ENCODE measurements at regions not wholly inside any gene's neighbourhood (a gene's known extent, or its start where the extent isn't known, plus 50 kb on each side); places are given as distances from the start of the nearest gene placed in this dataset.

DNA sequence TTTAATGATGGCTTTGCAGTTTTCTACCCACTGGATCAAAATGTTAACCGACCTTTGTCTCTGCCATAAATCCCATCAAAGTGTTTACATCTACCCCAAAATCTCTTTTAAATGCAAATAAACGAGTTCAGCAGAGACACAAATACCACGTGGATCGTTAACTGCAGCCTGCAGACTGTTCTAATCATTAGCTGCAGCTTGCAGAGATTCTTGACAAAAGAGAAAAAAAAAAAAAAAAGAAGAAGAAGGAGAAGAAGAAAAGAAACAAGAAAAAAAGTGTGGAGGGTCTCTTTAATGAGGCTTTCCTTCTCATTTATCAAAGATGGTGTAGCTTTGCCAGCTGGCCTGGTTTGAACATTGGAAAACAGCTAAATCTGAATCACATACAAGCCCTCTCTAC is 275.7 kb downstream of the NEDD1 start:
- no peak for DNase-seq

DNA sequence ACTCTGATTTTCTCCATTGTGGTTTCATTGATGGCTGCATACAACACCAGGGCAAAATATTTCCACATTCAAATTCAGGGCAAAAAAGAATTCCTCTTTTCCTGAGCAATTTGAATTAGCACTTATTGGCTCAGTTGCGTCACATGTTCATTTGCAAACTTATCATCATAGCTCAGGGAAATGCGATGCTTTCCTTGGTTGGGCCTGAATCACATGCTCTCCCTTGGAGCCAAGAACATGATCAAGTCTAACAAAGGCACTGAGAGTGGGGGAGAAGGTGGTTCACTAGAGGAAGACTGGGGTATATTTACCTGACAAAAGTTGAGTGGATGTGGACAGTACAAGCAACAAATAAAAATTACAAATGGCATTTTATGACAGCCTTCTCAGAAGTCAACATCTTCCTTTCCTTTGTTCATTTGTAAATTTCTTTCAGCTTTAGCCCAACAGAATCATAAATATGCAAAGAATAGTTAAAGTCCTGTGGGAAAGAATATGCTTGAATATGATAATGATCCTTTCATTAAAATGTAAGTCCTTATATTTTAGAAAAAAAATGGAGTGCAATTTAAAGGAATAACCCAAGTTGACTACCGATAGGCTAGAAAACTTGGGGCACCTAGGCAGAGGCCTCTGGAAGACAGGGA is 277.2 kb downstream of the NEDD1 start:
- DNase-seq, result no peak

DNA sequence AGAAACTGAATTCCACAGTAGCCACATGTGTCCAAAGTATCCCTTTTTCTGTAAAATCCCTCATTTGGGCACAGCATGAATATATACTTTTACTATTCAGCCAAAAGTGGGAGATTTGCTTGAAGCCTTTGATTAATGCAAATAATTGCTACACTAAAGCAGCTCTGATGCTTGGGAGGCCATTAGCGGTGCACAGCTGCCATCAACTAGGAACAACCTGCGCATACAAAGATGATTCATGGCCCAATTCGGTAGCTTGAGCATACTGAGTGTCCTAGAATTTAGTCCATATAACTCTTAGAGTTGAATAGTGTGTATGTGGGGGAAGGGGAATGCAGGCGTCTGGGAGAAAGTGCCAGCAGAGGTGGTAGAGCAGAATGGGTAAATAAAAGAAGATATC is 277.0 kb upstream of the RMST start:
- DNase-seq, result no peak

DNA sequence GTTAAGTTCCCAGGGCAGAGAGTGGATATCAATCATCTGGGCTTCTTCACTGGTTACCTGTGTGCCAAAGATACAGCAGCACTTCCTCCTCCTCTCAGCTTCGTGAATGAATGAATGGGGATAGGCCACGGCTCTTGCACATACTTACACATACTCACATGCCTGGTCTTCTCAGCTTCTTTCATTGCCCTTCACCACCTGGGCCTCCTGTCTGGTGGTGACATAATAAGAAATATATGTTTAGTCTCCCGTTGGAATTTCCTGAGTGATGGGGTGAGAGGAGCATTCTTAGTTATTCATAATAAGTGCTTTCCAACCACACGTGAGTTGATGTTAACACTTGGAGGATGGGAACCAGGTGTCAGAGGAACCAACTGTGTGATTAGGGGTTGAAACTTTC is 268.1 kb upstream of the RMST start:
- no peak for DNase-seq

DNA sequence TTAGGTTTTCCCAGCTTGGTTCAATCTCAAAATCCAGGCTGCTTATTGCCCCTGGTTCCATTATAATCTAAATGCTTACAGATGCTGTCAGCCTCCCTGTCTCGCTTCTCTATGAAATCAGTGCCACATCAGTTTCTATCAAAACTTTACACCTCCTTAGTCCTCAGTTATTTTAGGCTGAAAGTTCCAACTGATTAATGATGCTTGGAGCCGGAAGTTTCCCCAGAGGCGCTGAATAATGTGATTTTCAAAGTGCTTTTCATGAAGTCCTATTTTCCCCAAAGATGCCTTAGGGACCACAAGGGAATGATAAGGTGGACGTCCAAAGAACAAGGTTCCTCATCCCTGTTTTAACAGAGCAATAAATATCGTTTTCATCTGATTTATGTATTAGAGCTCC is 262.4 kb upstream of the RMST start:
- DNase-seq, result no peak

DNA sequence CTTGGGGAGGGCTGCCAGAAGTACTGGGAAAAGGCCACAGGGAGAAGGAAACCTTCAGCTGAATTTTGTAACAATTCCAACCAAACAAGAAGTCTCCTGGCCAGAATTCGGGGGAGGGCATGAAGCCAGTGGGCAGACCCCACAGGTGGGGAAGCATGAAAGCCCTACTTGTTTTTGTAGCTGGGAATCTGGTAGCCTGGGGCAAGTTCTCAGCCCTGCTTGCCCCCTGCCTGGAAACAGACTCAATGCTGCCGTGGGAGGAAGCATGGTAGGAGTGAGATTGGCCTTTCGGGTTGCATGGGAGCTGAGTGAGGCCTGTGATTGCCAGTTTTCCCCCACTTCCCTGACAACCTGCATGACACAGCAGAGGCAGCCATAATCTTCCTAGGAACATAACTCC is 259.2 kb upstream of the RMST start:
- no peak for DNase-seq

DNA sequence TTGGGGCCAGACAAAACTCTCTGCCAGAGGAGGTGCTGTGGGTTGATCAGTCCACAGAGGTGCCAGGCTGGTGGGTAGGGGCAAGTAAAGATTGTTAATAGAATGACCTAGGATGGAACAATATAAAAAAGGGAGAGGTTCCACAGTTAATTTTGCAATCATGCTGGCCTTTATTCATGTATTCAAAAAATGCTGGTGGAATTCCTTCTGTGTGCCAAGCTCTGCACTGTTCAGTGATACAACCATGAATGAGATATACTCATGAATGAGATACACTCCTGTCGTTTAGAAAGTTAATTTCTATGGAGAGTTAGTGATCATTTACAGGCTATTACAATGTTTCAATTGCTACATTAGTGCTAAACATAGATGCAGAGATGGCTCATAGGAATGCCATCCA is 252.6 kb upstream of the RMST start:
- DNase-seq, result no peak

DNA sequence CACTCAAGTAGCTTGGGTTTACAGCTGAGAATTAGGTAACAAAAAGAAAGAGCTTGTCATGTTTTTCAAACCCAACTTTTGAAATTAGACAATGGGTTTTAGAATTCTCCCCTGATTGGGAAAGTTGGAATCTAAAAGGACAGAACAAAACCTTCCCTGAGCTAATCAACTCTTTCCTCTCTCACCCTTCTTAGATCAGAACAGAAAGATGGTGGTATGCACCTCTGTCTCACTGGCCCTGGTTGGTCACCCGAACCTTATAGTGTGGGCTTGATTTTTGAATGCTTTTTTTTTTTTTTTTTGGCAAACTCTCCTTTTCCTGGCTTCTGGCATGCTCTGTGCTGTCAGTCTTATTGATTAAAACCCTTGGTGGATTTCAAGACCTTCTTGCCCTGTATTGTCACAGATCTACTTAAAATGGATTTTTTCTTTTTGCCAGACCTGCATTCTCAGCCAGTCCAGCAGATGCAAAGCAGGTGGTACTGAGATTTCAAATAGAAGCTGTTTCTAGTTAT is 251.1 kb upstream of the RMST start:
- DNase-seq, result no peak

DNA sequence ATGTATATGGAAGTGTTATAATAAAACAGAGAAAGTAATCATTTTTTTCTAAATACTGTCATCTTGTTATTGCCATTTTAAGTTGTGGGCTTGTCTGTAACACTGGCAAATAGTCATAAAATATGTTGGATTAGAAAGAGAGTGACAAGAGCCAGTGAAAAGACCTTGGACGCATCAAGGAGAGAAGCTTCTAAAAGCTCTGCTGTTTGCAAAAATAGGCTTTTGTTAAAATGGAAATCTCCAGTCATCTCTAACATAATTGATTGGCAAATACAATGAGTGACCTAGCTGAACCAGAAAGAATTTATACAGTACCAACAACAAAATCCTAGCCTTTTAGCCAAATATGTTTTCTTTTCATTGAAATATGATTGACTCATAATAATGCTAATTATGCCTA is 245.8 kb upstream of the RMST start:
- no peak for DNase-seq

DNA sequence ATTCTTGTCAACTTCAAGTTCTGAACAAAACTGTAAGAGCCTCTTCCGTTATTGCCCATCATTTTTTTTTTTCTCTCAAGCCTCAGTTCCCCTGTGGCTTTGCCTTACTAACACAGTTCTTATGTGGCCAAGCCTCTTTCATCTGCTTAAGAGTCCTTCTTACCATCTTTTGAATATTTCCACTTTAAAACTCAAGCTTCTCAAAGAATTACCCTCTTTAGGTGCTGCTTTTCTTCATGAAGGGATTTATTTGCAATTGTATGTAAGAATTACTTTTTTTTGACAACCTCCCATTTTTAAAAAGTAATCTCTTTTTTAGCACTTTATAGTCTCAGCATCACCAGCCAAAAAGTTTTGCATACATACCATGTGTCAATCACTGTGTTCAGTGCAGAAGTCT is 240.2 kb upstream of the RMST start:
- no peak for DNase-seq

DNA sequence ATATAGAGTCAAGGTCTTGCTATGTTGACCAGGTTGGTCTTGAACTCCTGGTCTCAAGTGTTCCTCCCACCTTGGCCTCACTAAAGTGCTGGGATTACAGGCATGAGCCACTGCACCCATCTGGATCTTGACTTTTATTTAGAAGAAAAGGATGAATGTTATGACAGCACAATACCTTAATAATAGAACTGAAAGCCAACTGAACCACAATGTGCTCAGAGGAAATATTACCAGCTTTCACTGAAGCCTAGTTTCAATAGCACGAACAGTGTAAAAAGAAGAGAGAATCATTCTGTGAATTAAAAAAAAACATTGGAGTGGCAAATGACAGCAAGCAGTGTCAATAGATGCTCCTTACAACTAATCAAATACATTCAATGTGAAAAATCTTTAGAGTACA is 239.2 kb upstream of the RMST start:
- DNase-seq, result no peak

DNA sequence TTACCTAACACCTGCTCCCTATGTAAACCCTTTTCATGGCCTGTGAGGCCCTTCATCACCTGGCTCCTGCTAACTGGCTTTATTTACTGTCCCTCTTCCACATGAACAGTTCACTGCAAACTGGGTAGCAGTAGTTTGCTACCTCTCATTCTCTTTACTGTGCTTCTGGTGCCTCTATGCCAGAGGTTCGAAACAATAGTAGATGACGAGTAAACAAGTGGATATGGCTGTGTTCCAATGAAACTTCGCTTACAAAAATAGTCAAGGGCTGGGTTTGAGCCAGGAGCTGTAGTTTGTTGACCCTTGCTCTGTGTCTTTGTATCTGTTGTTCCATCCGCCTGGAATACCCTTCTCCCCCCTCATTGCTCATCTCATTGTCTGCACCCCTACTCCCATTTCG is 233.6 kb upstream of the RMST start:
- DNase-seq, result no peak

DNA sequence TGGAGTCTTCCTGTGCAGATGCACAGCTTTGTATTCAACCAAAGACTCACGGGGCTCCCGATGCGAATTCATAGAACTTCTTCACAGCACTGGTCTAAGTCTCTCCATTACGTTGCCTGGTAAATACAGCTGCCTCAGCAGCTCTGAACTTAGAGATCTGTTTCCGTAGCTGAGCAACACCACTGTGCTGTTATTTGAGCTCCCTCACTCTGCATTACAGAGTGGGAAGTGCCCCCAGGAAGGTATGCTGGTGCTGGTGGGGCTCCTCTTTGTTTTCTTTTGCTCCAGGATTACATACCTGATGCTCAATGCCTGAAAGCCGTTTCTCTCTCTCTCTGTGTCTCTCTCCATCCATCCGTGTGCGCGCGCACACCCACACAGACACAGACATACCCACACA is 227.5 kb upstream of the RMST start:
- no peak for DNase-seq

DNA sequence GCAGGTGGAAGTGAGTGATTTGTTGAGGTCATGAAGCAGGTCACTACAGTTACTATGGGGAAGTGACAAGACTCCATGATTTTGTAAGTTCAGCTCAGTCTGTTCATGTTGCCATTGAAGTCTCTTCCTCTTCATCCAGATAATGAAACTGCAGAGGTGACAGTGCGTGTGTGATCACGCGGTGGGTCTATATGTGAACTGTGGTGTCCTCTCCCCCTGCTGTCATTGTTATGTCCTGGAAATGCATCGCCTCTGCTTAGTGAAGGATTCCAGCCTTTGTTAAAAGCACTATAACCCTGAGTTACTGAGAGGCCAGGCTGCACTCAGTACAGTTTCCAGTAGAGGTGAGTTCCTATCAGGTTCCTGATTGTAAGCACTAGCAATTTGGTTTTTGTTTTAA is 216.2 kb upstream of the RMST start:
- DNase-seq, result no peak

DNA sequence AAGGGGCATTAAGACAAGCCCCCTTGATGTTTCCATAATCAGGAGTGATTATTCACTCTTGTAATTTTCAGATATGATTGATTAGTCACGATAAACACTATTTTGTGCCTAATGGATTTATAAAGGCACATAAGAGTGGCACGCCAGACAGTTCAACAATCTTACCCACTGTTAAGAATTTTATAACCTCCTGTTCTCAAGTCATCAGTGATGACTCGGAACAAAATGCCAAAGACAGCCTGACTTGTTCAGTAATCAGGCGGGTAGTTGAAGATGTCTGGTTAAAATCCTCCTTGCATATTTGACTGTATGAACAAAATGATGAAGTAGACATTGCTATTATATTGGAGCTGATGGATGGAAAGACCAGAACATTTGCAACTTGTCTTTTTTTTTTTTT is 212.1 kb upstream of the RMST start:
- no peak for DNase-seq

DNA sequence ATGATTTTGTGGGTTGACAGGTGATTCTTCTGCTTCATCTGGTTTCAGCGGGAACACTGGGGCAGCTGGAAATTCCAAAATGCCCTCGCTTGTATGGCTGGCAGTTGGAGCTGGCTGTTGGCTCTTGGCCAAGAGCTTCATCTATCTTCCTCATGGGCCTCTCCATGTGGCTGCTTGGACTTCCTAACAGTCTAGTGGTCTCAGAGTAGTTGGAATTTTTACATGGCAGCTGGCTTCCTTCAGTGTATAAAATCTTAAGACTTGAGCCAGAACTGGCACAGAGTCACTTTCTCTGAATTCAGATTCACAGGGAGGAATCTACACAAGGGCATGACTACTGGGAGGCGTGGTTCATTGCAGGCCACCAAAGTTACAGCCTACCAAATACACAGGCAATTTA is 204.9 kb upstream of the RMST start:
- no peak for DNase-seq

DNA sequence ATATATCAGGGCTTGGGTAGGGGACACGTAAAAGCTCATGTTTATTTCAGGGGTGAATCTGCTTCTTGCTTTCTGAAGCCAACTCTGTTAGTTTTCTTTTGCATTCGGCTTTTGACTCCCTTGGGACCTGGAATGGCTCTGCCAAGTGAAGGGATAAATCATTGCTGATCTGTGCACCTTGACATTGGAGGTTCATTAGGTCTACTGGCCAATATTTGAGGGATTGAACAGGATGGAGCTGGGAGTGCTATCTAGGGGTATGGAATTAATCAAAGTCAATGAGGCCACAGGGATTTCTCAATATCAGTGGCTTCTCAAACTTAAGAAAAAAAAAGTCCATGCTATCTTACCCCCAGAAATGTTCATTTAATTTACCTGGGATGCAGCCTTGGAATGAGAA is 203.5 kb upstream of the RMST start:
- no peak for DNase-seq

DNA sequence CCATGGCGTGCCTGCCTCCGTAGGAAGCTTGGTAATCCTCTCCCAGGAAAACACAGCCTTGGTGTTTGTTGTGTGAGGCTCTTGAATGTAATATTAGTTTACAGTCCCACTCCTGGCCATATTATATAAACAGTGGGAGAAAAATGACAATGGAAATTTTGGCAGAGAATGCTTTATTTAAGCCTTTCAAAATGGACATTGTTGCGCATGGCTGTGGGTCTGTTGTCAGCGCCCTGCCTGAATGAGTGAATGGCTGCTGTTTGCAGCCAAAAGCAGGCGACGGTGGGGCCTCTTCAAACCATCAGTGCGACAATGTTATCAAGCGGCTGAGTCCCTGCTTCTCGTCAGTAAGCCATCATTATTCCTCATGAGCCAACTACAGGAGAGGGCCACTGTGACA is 201.8 kb upstream of the RMST start:
- no peak for DNase-seq

DNA sequence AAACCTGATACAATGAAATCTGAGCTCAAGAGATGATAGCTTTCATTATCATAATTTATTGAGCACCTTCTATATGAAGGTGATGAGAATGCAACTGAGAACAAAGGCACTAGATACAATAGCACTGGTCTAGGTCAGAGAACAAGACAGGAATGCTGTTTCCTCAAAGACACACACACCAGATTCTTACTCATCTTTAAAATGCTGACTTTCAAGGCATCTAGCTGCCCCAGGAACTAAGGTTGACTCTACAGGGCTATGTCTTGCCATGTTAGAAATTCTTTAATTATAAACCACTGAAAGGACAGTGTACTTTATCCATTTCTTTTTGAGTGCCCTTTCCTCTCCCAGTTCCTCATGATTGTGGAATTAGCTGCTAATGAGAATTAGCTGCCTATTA is 195.4 kb upstream of the RMST start:
- DNase-seq, result no peak

DNA sequence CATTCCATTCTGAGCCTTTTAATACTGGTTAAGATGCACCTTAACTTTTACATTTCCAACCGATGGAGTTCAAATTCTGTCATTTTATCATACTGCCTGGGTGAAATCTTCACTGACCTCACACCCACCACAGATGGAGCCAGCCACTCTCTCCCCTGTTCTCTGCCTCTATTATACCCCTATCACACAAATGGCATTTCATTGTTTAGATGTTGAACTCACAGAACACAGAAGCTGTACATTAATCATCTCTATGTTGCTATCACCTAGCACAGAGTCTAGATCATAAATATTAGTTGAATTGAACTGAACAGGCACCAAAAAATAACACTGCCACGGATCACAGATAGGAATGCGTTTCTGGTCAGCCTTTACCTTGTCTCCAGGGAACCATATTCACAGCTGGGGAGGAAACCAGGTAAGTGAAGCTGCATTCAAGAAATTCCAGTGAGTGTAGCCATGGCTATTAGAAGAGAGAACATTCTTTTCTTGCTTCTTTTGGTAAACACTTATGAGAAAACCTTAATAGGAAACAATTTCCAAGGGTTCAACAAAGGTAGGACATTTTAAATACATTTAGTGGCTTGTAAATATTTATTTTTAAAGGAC is 194.9 kb upstream of the RMST start:
- DNase-seq, result no peak

DNA sequence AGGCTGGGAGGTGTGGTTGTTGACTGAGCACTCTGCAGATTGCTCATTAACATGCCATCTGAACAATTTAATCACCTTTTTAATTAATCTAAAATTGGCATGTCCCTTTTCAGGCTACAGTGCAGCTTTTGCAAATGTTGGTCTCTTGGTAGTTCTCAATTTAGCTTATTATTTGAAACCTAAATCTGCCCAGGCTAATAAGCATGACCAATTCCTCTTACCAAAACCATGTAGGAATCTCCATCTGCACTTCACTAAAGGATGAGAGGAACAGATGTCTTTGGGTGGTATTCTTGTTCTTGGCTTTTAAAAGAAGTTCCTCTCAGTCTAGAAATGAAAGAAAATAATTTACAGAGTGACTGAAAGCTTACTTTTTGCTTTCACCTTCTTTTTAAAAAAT is 190.1 kb upstream of the RMST start:
- no peak for DNase-seq

DNA sequence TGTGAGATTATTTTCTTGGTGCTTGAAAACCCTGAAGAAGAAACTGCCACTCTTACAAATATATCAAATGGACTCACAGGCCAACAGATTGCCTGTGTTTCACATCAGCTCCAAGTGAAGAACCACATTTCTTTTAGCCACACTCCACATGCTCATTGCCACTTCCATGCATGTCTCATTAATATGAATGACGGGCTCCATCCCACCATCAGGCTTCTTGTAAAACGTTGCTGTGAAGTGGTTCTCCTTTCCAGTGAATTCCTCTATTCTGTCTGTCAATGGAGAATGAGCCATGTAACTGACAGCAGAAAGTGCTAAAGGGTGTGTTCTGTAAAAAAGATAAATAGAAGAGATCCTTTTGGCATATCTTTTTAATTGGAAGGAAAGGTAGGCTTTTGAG is 188.2 kb upstream of the RMST start:
- no peak for DNase-seq

DNA sequence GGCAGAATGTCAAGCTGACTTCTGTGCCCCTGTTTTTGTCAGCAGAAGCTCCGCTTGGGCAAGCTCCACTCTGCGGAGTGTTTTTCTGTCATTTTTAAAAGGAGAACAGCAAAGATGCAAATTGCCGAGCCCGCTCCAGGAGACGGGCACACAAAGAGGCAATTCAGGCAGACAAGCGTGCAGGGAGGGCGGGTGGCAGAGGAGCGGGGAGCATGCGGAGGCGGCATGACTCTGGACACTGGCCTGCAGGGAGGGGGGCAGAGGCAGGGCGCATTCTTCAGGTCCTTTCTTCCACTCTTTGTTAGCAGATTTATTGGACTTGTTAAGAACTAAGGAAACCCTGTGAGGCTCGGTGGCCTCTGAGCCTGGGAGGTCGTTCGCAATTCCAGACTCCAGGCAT is 187.3 kb upstream of the RMST start:
- no peak for DNase-seq

DNA sequence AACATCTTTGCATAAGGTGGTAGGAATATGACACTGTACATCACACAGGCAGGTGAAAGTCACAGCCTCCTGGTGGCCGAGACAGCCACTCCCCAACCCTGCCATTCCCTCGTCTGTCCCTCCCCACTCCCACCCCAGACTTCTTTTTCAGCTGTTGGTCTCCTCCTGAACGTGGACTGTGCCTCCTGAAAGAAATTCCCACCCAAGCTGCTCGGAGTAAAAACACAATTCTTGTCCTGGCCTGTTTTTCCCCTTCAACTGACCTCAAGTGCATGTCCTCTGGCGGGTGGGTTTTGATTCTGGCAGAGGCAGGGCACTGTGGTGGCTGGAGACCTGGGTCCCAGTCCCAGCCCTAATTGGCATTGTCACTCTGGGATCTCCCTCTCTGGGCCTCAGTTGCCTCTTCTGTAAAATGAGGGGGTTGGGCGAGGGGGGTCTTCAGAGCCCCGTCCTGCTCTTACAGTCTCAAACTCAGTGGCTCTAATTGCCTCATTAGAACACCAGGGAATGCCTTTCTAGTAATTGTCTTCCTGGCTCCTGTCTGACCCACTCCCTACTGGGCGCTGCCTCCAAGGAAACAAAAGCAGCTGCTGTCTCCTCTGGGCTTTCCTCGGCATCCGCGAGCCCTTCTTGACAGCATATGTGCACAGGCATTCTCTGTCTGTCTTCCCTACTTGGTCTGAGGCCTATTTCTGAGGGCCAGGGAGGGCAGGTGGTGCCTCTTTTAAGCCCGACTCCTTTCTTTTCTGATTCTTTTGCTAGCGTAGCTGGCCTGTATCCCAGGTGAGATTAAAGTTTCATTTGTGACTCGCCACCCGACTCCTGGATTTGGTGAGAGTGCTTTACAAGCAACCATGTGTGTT is 186.6 kb upstream of the RMST start:
- DNase-seq, result no peak

Measured in NCI-H226 (cell line).